ENCODE measurements at regions not wholly inside any gene's neighbourhood (a gene's known extent, or its start where the extent isn't known, plus 50 kb on each side); places are given as distances from the start of the nearest gene placed in this dataset.

DNA sequence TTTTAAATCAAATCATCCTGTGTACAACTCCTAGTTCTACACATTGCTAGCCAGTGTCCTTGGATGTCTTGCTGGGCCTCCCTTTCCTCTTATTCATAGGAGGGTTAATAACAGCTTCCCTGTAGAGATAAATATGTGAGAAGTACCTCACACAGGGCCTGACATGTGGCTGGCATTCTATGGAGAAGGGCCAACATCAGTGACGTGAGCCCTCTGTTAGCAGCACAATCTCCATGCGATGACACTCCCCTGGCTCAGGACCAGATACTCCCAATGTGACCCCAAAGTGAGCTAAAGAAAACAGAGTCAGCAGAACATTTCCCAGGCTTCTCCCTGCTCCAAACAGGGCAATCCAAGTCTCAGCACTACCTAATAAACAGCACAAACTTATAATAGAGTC lies 818.4 kb downstream of the DIAPH3 start:
- intact Hi-C loops (cut with micrococcal nuclease; ENCODE audit: unreplicated experiment) (no loop called here), in situ Hi-C loops (cut with MboI) (no loop called here)
- BruUV-seq (replicated peaks): no TSS peak
- CTCF ChIA-PET: no interaction called here
- Histone ChIP-seq H3K4me3 (no peak overlapping the region), H3K4me2 (ENCODE audit: control insufficient read depth, insufficient read depth) (no peak overlapping the region), H3K9me3 (replicated peaks; ENCODE audit: control insufficient read depth, insufficient read depth, low read length) (no peaks in the 10 kb centered on the region), H3K9ac (ENCODE audit: control insufficient read depth, insufficient read depth, low read length) (no peak overlapping the region), H3K79me2 (ENCODE audit: control insufficient read depth, insufficient read depth, low read length) (no peaks in the 10 kb centered on the region), H3K27ac (ENCODE audit: control insufficient read depth, insufficient read depth) (no peak overlapping the region), H4K20me1 (ENCODE audit: control insufficient read depth, insufficient read depth) (no peaks in the 10 kb centered on the region), H3K36me3 (ENCODE audit: control insufficient read depth in 2 of 2, insufficient read depth in 2 of 2, low read length in 1 of 2) (no peaks in the 10 kb centered on the region), H2AFZ (ENCODE audit: control insufficient read depth, low read depth, low read length) (no peak overlapping the region), H3K27me3 (replicated peaks in 1 of 2; ENCODE audit: control insufficient read depth in 2 of 2, insufficient read depth in 2 of 2, low read length in 1 of 2) (no peaks in the 10 kb centered on the region), H3K4me1 (ENCODE audit: control insufficient read depth, insufficient read depth, low read length) (no peaks in the 10 kb centered on the region)
- 0% methylated on average over 2 of the region's 2 CpGs for WGBS (ENCODE audit: insufficient coverage, insufficient replicate concordance, low lambda C conversion rate, missing lambda C conversion rate)
- RAD21 ChIA-PET (ENCODE audit: unreplicated experiment): no interaction called here
- FAIRE-seq (no peak), ATAC-seq (no peak), DNase-seq (ENCODE audit: low read depth, low spot score) (no peak)
- SMC1A ChIA-PET (ENCODE audit: uncharacterized antibody, unreplicated experiment): no interaction called here
- POLR2A ChIA-PET: no interaction called here
- TF ChIP-seq, protein P1, sequence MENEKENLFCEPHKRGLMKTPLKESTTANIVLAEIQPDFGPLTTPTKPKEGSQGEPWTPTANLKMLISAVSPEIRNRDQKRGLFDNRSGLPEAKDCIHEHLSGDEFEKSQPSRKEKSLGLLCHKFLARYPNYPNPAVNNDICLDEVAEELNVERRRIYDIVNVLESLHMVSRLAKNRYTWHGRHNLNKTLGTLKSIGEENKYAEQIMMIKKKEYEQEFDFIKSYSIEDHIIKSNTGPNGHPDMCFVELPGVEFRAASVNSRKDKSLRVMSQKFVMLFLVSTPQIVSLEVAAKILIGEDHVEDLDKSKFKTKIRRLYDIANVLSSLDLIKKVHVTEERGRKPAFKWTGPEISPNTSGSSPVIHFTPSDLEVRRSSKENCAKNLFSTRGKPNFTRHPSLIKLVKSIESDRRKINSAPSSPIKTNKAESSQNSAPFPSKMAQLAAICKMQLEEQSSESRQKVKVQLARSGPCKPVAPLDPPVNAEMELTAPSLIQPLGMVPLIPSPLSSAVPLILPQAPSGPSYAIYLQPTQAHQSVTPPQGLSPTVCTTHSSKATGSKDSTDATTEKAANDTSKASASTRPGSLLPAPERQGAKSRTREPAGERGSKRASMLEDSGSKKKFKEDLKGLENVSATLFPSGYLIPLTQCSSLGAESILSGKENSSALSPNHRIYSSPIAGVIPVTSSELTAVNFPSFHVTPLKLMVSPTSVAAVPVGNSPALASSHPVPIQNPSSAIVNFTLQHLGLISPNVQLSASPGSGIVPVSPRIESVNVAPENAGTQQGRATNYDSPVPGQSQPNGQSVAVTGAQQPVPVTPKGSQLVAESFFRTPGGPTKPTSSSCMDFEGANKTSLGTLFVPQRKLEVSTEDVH (IDR thresholded peaks at IDR 0.05; ENCODE audit: low read depth, partially characterized antibody): no peak
- TF ChIP-seq POLR2AphosphoS5 (IDR thresholded peaks at IDR 0.05; ENCODE audit: low read length) (no peak), STAT1 (conservative IDR thresholded peaks at IDR 0.05) (no peak), EZH2 (IDR thresholded peaks at IDR 0.05; ENCODE audit: borderline replicate concordance, control insufficient read depth, low read depth, low read length) (no peak), GABPA (IDR thresholded peaks at IDR 0.05; ENCODE audit: low read depth) (no peak), NFIC (IDR thresholded peaks at IDR 0.05; ENCODE audit: low read depth, low read length) (no peak), MTA2 (IDR thresholded peaks at IDR 0.05; ENCODE audit: low read depth) (no peak), HCFC1 (IDR thresholded peaks at IDR 0.05; ENCODE audit: low read length) (no peak), SRF (IDR thresholded peaks at IDR 0.05; ENCODE audit: low read depth in 2 of 2, low read length in 2 of 2) (no peak), EP300 (IDR thresholded peaks at IDR 0.05; ENCODE audit: borderline replicate concordance in 1 of 2, control insufficient read depth in 1 of 2, low read depth in 2 of 2, low read length in 2 of 2) (no peak), CBFB (IDR thresholded peaks at IDR 0.05; ENCODE audit: low read depth) (no peak), HDGF (IDR thresholded peaks at IDR 0.05) (no peak), ASH2L (IDR thresholded peaks at IDR 0.05; ENCODE audit: borderline replicate concordance, low read depth) (no peak)
- TF ChIP-seq, protein P2, sequence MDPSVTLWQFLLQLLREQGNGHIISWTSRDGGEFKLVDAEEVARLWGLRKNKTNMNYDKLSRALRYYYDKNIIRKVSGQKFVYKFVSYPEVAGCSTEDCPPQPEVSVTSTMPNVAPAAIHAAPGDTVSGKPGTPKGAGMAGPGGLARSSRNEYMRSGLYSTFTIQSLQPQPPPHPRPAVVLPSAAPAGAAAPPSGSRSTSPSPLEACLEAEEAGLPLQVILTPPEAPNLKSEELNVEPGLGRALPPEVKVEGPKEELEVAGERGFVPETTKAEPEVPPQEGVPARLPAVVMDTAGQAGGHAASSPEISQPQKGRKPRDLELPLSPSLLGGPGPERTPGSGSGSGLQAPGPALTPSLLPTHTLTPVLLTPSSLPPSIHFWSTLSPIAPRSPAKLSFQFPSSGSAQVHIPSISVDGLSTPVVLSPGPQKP (IDR thresholded peaks at IDR 0.05; ENCODE audit: low read depth, low read length): no peak
- TF ChIP-seq, protein P3, sequence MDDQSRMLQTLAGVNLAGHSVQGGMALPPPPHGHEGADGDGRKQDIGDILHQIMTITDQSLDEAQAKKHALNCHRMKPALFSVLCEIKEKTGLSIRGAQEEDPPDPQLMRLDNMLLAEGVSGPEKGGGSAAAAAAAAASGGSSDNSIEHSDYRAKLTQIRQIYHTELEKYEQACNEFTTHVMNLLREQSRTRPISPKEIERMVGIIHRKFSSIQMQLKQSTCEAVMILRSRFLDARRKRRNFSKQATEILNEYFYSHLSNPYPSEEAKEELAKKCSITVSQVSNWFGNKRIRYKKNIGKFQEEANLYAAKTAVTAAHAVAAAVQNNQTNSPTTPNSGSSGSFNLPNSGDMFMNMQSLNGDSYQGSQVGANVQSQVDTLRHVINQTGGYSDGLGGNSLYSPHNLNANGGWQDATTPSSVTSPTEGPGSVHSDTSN (IDR thresholded peaks at IDR 0.05; ENCODE audit: insufficient replicate concordance, low read depth, low read length): no peak
- TF ChIP-seq, protein P4, sequence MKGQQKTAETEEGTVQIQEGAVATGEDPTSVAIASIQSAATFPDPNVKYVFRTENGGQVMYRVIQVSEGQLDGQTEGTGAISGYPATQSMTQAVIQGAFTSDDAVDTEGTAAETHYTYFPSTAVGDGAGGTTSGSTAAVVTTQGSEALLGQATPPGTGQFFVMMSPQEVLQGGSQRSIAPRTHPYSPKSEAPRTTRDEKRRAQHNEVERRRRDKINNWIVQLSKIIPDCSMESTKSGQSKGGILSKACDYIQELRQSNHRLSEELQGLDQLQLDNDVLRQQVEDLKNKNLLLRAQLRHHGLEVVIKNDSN (IDR thresholded peaks at IDR 0.05; ENCODE audit: borderline replicate concordance, extremely low read length, insufficient read depth, low read depth, low read length): no peak
- TF ChIP-seq, protein P5, sequence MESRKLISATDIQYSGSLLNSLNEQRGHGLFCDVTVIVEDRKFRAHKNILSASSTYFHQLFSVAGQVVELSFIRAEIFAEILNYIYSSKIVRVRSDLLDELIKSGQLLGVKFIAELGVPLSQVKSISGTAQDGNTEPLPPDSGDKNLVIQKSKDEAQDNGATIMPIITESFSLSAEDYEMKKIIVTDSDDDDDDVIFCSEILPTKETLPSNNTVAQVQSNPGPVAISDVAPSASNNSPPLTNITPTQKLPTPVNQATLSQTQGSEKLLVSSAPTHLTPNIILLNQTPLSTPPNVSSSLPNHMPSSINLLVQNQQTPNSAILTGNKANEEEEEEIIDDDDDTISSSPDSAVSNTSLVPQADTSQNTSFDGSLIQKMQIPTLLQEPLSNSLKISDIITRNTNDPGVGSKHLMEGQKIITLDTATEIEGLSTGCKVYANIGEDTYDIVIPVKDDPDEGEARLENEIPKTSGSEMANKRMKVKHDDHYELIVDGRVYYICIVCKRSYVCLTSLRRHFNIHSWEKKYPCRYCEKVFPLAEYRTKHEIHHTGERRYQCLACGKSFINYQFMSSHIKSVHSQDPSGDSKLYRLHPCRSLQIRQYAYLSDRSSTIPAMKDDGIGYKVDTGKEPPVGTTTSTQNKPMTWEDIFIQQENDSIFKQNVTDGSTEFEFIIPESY (IDR thresholded peaks at IDR 0.05): no peak
